ENCODE measurements at regions not wholly inside any gene's neighbourhood (a gene's known extent, or its start where the extent isn't known, plus 50 kb on each side); places are given as distances from the start of the nearest gene placed in this dataset.
A peak's percentile ranks its signal among the peaks of the same experiment; 100 is the strongest.

DNA sequence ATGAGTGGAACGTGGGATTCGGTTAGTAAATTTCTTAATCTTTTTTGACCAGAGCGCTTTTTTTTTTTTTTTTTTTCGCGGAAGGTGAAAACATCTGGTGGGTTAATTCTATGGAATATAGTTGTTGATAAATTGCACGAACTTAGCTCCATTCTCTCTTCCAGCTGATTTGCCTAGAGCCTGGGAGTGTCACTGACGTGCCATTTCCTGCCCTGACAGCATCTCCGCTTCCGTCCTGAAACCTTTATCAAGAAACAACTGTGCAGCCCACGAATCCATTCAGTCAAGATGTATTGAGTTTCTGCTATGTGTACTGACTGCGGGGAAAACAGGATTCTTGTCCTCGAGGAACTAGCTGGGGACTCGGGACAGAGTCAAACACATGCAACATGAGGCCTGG, 59.5 kb upstream of the TGM3 start:
- DNase-seq (ENCODE audit: low spot score), result no peak

DNA sequence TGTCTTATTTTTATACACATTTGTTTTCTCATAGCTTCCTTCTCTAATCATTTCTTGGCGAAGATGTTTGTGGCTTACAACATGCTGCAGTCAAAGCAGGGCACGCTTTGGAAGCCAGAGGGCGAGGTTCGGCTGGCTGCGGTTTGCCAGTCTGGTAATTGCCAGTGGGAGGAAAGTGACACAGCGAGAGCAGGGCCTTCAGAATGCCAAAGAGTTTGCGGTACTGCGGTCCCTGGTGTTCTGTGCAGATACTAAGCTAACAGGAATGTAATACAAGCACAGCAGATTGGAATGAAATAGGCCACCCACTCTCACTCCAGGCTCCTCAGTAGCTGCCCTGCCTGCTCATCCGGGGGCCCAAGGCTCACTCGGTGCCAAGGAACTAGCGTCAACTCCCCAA, 58.7 kb upstream of the TGM3 start:
- DNase-seq (ENCODE audit: low spot score), result peak; percentile 16

DNA sequence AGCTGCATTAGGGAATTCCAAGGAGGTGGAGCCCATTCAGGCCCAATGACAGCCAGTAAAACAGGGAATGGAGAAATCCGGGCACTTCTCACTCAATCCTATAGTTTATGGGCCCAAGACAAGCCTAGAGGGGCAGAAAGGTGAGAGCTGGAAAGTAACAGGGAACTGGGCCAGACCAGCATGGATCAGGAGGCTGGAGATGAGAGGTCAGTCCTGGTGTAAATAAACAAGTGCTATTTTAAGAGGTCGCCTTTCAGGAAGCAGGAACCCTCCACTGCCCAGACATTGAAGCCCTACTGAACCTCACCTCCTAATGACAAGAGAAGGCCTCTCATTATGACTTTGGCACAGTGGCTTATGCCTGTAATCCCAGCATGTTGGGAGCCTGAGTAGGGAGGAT, 57.2 kb upstream of the TGM3 start:
- DNase-seq (ENCODE audit: low spot score), result no peak

DNA sequence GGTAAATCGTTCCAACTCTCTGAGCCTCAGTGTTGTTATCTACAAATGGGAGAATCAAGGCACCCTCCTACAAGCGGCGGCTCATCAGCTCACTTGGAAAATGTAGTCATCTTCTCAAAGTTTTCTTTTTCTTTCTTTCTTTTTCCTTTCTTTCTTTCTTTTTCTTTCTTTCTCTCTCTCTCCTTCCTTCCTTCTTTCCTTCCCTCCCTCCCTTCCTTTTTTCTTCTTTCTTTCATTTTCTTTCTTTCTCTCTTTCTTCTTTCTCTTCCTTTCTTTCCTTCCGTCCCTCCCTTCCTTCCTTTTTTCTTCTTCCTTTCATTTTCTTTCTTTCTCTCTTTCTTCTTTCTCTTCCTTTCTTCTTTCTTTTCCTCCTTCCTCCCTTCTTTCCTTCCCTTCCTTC, 55.0 kb upstream of the TGM3 start:
- DNase-seq (ENCODE audit: low spot score), result no peak

DNA sequence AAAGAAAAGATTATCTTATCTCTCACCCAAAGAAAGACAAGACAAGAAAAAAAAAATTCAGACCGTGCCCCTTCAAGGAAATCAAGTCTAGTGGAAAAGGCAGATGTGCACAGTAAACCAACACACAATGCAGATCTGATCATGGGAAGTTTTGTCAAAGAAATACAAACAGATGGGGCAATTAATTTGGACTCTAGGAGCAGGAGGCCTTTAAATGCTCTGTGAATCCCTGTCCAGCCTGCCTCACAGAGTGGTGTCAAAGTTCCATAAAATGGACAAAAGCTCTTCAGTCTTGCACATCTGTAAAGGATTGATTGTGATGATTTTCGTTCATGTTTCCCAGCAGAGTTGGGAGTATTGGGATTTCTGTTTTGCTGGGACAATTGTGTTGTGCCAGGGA, 53.1 kb upstream of the TGM3 start:
- no peak for DNase-seq (ENCODE audit: low spot score)

DNA sequence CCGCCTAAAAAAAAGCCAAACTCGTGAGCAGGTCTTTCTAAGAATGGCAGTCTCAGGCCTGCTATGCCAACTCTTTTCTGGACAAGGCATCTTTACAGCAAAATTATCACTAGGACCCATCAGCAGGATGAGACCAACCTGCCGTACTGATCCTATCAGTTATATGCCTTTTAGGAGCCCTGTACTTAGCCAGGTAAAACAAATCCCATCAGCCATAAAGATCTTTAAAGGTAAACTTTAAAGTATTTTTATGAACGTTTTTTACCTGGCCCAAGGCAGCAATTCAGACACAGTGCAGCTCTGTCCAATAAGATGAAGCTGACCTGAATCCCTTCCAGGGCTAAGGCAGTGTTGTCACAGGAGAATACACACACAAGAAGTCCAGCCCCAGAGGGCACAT, 51.3 kb upstream of the TGM3 start:
- DNase-seq (ENCODE audit: low spot score), result no peak

DNA sequence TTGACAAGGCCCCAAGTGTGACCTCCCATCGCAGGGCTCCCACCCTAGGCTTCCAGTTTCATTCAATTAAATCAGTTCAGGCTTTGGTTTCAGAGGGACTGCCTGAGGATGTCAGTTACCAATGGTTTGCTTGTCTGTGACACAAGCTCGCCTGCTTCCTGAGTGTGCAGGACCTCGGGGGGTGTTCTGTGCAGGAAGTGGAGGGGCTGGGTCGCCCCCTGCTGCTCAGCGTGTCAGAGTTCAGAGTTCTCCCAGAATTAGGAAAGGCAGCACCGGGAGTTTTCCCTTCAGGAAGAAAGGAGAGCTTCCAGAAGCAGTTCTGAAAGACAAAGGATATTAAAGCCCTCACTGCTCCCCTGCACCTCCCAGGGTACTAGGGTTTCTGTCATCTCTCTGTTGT, 50.8 kb upstream of the TGM3 start:
- DNase-seq (ENCODE audit: low spot score), result no peak

DNA sequence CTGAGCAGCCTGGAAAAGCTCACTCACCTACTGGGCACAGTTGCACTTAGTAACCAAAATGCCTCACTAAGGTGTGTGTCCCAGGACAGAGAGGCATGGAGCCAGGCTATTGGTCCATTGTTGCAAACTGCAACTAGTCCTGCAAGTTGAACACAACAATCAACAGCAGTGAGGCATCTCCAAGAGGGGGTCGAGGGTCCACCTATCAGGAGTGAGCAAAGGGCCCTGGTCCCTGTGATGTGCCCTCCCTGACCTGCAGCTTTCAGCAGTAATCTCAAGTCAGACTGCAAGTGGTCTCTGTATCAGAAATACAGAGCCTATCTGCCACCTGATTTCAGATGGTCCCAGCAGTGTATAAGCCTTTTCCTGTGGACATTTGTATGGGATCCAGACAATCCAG, 50.2 kb upstream of the TGM3 start:
- no peak for DNase-seq (ENCODE audit: low spot score)
